HG03457 (cell line): ENCODE measurements at regions not wholly inside any gene's neighbourhood (a gene's known extent, or its start where the extent isn't known, plus 50 kb on each side); places are given as distances from the start of the nearest gene placed in this dataset.

Source experiments
- ATAC-seq: cut with Tn5 transposase; IDR thresholded peaks from one replicate; pipeline ENCODE4 v1.9.1; 2021; ENCODE audit warnings: moderate number of reproducible peaks; ENCODE audit not compliant: unreplicated experiment

DNA sequence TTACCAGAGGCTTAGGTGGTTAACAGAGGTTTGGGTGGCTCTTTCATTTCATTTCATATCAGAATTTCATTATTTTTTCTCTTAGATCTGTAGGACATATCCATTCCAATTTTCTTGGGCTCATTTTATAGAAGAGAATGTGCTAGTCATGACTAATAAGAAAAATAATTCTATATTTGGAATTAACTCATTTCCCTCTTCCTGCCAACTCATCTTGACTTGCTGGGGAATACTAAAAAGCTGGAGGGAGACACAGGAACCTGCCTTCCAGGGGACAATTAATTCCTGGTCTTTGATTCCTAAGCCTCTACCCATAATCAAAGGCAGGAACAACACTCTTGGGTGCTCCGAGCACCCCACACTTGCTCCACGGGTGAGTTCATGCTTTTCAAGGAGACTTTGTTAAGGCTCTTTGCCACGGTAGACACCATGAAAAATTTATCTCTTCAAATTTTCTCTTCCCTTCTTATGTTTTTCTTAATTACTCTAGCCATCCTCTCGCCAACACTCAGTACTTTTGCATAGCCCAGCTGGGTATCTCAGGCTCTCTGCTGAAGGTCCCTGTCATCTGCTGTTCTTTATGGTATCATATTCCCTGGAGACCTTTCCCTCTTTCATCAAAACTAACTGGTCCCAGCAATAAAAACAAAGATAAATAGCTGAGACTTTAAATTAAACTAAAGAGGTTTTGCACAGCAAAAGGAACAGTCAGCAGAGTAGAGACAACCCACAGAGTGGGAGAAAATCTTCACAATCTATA is 273.9 kb downstream of the NPR3 start:
- no peak for ATAC-seq

DNA sequence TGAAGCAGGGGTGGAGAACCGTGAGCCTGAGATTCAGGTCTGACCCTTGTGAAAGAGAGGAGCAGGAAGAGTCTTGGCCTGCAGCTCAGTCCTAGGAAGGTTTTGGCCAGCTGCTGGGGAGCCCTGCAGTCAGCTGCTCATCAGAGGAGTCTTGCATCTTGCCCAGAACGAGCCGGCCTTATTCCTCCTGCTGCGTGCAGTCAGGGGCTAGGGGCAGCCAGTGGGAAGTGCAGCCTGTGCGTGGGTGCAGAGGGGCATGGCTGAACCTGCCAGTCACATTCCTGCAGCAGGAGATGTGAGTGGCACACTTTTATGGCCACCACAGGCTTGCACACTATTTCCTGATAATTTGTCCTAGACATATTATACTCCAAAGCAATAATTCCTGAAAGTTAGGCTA is 278.7 kb downstream of the NPR3 start:
- ATAC-seq = no peak

DNA sequence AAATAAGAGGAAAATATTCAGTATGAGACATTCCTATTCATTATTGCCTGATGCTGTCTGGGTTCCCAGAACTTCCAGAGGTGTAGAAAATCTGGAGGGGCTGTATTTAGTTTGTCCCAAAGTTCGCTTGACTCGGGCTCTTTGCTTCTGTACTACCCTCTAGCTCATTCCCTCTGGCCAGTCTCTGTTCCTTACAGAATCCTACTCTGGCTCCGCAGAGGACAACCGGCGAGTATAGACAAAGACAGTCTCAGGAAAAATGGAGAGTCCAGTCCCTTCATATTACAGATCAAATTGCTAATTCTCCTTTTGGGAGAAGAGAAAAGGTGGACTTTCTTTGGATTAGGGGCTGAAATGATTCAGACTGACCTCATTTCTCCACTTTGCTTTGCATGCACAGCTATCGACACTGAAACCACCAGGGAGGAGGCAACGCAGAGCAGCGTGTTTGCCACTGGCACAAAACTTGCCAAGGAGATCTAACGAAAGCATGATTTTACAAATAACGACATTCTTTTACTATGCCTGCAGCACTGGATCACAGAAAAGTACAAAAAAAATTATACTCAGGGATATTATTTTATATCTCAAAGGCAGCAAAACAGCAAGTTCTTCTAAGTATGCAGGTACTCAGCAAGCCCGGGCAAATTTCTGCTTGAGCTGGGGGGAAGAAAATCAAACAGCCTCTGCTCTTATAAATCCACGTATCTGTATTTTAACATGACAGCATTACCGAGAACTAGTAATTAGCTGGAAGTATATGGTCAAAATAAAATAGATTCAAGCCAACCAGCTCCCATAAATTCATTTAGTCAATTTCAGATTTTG is 279.7 kb downstream of the NPR3 start:
- no peak for ATAC-seq

DNA sequence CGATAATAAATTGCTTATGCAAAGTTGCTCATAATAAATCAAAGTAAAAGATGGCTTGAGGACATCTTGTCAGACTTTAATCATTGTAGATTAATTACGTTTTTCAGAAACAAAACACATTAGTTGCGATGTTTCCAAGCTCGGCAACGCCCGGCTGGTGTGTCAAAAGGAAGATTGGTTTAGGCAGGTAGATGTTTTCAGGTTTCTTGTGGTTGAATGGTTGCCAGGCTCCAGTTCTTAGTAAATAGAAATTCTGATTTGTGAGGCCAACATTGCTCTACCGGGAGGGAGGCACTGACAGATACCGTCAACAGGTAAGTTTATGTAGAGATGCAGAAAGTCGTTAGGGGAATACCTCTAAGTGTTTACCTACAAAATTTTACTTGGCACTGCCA is 280.3 kb downstream of the NPR3 start:
- no peak for ATAC-seq

DNA sequence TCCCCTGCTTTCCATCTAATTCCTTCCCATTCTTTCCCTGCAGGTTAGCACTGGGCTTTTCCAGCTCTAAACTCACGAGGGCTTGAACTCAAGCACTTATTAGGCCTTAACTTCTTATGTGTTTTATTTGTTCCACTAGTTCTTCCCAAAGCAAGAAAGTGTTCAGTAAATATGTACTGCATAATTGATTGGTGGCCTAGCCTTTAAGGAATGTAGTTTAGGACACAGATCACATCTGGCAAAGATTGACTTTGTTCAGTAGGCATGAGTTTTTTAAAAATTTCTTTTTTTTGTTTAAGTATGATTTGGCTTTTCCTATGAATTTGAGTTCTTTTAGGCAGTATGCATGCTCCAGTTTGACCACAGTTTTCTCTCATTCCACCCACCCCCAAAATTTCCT is 285.2 kb downstream of the NPR3 start:
- no peak for ATAC-seq

- no peak for ATAC-seq
Measured at GRCh38 chr5:33008751-33009418, 297.8 kb downstream of the NPR3 start.

DNA sequence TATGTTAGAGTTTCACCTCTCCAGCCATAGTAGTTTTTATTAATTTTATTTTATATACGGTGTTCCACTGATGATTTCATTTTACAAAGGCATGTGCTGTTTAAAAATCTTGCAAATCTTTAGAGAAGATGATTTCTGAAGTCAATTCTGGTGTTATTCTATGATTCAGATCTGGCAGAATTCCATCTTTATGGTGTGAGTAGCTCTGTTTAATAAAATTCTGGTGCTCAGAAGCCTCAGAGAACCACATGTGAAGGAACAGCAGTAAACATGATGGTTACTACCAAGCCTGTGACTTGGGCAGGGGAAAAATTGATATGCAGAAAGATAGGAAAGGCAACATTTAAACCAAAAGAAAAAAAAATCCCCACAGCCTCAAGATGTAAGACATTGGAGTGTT is 299.7 kb downstream of the NPR3 start:
- ATAC-seq = no peak

DNA sequence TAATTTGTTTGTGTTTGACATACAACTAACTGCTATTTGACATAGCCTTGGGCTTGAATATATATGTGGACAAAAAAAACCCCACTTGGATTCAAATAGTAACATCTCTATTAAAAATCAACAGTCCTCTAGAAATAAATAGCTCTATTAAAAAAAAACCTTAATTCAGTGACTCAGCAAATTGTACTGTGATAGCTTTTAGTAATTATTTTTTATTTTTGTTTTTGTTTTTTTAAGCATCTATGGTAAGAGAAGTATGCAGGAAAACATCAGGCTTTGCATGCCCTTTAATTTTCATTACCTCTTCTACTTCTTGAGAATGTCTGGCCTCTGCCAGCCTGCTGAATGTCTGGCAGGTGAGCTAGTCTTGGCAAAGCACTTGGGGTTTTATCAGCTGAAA is 300.7 kb downstream of the NPR3 start:
- ATAC-seq = no peak

DNA sequence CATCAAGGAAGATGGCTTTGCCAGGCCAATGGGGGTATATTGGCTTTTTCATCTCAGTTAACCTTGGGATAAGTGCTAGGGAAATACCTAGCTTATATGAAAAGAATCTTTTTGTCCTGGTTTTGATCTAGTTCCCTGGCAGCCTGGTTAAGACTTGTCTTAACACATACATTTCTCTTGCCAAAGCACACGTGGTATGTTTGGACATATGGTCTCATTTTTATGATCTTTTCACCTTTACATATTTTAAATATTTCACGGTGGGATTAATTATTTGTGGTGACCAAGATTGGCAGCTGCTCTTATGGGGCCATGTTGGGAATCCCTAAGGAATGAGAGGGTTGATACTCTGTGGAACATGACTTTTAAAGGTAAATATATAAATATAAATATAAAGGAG is 312.5 kb downstream of the NPR3 start:
- no peak for ATAC-seq

GRCh38 chr5:33032271-33033070 is 321.4 kb downstream of the NPR3 start:
- ATAC-seq = no peak

GRCh38 chr5:33033516-33033915 is 322.4 kb downstream of the NPR3 start:
- no peak for ATAC-seq

DNA sequence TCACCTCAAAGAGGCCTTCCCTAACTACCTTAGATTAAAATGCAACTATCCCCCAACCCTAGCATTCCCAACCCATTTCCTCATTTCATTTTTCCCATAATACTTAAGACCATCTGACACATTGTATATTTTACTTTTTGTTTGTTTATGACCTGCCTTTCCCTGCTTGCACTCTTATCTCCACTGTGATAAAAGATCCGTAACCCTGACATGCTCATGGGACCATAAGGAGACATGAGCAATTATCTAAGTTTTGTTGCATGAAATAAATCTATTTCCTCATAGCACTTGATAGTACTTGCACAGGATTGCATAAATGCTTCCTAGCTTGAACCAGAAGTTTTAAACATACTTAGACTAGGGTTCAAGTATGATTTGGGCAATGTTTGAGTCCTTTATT is 323.7 kb downstream of the NPR3 start:
- ATAC-seq = no peak

DNA sequence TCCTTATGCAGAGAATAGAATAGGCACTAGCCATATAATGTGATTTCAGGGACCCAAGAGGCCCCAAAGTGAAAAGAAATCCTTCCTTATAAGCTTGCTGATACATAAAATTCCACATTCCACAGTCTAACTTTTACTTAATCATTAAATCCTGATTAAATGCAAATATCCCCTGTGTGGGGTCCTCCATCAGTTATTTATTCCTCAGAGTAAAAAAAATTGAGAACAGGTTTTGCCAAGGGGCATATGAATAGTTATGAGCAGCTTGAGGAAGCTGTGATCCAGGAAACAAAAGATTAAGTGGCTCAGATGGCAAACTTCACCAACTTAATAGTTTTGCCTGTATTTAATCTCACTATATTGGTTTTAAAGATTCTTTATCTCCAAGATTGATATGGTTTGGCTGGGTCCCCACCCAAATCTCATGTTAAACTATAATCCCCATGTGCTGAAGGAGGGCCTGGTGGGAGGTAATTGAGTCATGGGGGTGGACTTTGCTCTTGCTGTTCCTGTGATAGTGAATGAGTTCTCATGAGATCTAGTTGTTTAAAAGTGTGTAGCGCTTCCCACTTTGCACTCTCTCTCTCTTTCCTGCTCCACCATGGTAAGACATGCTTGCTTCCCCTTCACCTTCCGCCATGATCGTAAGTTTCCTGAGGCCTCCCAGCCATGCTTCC is 324.9 kb downstream of the NPR3 start:
- ATAC-seq = no peak

DNA sequence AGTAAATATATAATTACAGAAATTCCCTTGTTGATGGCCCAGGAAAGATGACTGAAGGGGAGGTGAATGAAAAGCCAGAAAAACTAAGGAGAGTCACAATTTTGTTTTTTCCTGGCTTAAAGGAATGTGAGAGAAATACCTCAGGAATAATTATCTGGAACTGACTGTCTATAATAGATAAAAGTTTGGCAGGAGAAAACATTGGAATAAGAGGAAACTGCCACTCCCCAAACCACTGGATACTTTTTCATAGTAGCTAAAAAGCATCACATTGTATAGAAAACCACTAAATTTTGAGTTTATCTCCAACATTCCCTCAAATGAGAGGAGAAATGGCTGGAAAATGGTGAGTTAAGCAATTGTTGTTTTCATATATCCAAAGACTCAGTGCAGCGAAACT is 326.0 kb downstream of the NPR3 start:
- ATAC-seq = no peak

GRCh38 chr5:33041586-33041985 is 330.5 kb downstream of the NPR3 start:
- ATAC-seq = no peak

DNA sequence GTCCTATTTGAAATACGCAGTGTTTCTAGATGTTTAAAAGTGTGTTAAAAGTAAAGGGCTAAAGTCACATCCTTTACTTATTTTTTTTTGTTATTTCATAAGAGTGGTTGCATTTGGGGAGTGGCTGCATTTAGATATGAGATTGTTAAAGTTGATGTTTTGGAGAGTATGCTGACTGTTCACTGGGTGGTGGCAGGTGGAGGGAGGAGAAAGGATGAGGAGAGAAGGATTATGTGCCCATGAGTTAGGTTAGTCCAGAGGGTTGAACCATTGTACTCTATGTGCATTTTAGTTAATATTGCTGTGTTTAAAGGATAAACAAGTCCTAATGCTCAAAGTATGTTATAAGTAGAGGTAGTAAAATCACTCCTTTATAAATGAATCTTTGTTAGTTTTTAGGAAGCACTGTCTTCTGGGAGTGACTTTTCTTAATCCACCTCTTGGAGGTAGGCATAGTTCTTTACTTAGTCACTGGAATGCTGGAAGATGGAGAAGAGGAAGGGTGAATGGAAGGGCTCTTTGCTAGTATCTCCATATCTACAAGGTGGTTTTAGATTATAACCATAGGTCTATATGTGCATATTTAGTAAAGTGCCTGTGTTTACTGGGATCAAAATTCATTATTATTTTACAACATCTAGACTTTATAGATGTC is 332.3 kb downstream of the NPR3 start:
- ATAC-seq = no peak

- ATAC-seq = no peak
Measured at GRCh38 chr5:33046091-33046490, 335.0 kb downstream of the NPR3 start.

DNA sequence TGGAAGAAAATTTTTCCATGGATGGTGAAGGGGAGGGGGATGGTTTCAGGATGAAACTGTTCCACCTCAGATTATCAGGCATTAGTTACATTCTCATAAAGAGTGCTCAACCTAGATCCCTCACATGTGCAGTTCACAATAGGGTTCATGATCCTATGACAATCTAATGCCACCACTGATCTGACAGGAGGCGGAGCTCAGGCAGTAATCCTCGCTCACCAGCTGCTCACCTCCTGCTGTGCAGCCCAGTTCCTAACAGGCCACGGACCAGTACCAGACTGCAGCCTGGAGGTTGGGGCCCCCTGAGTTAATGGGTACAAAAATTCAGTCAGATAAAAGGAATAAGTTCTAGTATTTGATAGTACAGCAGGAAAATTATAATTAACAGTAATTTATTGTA is 337.2 kb downstream of the NPR3 start:
- ATAC-seq = no peak

DNA sequence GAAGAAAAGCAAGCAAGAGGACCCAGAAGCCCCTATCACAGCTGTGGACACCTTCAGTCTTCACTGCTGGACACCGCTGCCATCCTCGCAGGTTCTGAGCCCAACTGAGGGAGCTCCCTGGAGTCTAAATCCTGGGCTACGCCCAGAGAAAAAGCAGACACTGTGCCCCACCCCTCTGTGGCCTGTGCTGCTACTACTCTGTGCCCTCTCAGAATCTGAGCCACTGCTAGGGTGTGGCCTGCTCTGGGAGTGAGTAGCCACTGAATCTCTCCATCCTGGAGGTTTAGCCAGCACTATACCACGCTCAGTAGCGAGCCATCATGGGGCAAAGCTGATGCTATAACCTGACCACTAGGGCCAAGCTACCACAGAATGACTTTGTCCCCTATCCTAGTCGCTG is 338.2 kb downstream of the NPR3 start:
- no peak for ATAC-seq

GRCh38 chr5:33049842-33050241 is 338.7 kb downstream of the NPR3 start:
- ATAC-seq = no peak
